NT2/D1 (cell line): ENCODE measurements at regions not wholly inside any gene's neighbourhood (a gene's known extent, or its start where the extent isn't known, plus 50 kb on each side); places are given as distances from the start of the nearest gene placed in this dataset.

ENCODE experiments used
- SUZ12 ChIP-seq: IDR thresholded peaks from 2 replicates; pipeline ENCODE4 v1.6.1; 2011; ENCODE audit not compliant: insufficient read length, insufficient read depth; ENCODE audit errors: extremely low read depth
- YY1 ChIP-seq: IDR thresholded peaks from 2 replicates; pipeline ENCODE4 v1.6.1; 2011; ENCODE audit not compliant: insufficient read length, insufficient read depth

- TF ChIP-seq YY1 = no peak
- no peak for TF ChIP-seq SUZ12
Observed at GRCh38 chr15:100704281-100705055, 102.1 kb downstream of the ASB7 start.
